Panc1 (cell line): ENCODE measurements at regions not wholly inside any gene's neighbourhood (a gene's known extent, or its start where the extent isn't known, plus 50 kb on each side); places are given as distances from the start of the nearest gene placed in this dataset.
"Not testable (repeated sequence)": the region's sequence is repeated elsewhere in the genome, so short reads cannot be mapped to it uniquely, and the experiment has no call there.

ENCODE experiments used
- ATAC-seq: fragments of 200-7000 bp; cut with Tn5 transposase; 2 replicates; pipeline ENCODE4 v1.9.1; 2020; ENCODE audit warnings: mild to moderate bottlenecking, moderate library complexity
- BruUV-seq: library from RNA; stranded (reverse); fragments of 400-500 nt; replicated peaks from 2 replicates; lab custom pipeline; 2021; lab: Mats Ljungman, UMichigan
- CTCF ChIA-PET: fragments of 300-600 bp; sonication (Branson Sonifier 250); formaldehyde crosslinking; loops from one replicate; lab custom pipeline; 2022; ENCODE audit warnings: antibody characterized with exemption; lab: Charles Lee
- POLR2A ChIA-PET: fragments of 300-600 bp; sonication (Branson Sonifier 250); formaldehyde crosslinking; loops from one replicate; lab custom pipeline; 2022; ENCODE audit warnings: antibody characterized with exemption; lab: Charles Lee
- DNase-seq: peaks from one replicate; pipeline ENCODE4 v3.0.0-alpha.2; 2010; ENCODE audit warnings: low read depth, low spot score
- H3K27ac ChIP-seq: 2 replicates; pipeline ENCODE4 v1.5.1; 2011; ENCODE audit warnings: mild to moderate bottlenecking, low read length, inconsistent platforms
- H3K27me3 ChIP-seq: fragments of 200-500 bp; sonication (Bioruptor generic); 2 replicates; pipeline ENCODE4 v1.6.0; 2014; ENCODE audit warnings: low read length, inconsistent platforms; ENCODE audit not compliant: control insufficient read depth, insufficient read depth
- H3K36me3 ChIP-seq: fragments of 200-500 bp; sonication (Bioruptor generic); 2 replicates; pipeline ENCODE4 v1.5.1; 2014; ENCODE audit warnings: inconsistent platforms, mild to moderate bottlenecking, low read length, moderate library complexity; ENCODE audit not compliant: control insufficient read depth, insufficient read depth
- H3K4me1 ChIP-seq: 2 replicates; pipeline ENCODE4 v1.5.1; 2011; ENCODE audit warnings: inconsistent platforms, mild to moderate bottlenecking, low read length, moderate library complexity; ENCODE audit not compliant: control insufficient read depth, insufficient read depth
- H3K4me3 ChIP-seq, 2 experiments: 2 replicates each; pipeline ENCODE4 v1.5.1; 2011 to 2012; ENCODE audit warnings: low read depth in 2 of 2, low read length in 2 of 2, mild to moderate bottlenecking in 2 of 2, inconsistent platforms in 1 of 2, moderate library complexity in 1 of 2
- H3K9me3 ChIP-seq: fragments of 200-500 bp; sonication (Bioruptor generic); 2 replicates; pipeline ENCODE4 v1.5.1; 2014; ENCODE audit warnings: low read depth, mild to moderate bottlenecking, inconsistent platforms, low read length, moderate library complexity; ENCODE audit not compliant: control insufficient read depth, insufficient read depth
- CTCF ChIP-seq: fragments of 450-650 bp; IDR thresholded peaks from 2 replicates; pipeline ENCODE4 v1.5.1; 2017; ENCODE audit warnings: mild to moderate bottlenecking
- POLR2AphosphoS5 ChIP-seq: IDR thresholded peaks from 2 replicates; pipeline ENCODE4 v1.6.1; 2012; ENCODE audit warnings: mild to moderate bottlenecking, low read depth, low read length, moderate library complexity
- REST ChIP-seq, 2 experiments: IDR thresholded peaks; 2 replicates each; pipeline ENCODE4 v1.6.1; 2011 to 2012; ENCODE audit warnings: low read depth in 2 of 2, control low read depth in 1 of 2, low read length in 1 of 2, mild to moderate bottlenecking in 1 of 2, moderate library complexity in 1 of 2; ENCODE audit not compliant: insufficient read depth in 1 of 2
- SIN3A ChIP-seq: IDR thresholded peaks from 2 replicates; pipeline ENCODE4 v1.6.1; 2012; ENCODE audit warnings: low read depth, mild to moderate bottlenecking, low read length, moderate library complexity, borderline replicate concordance; ENCODE audit not compliant: insufficient read depth
- TCF7L2 ChIP-seq: IDR thresholded peaks from 2 replicates; pipeline ENCODE4 v1.6.1; 2011; ENCODE audit warnings: mild to moderate bottlenecking, low read depth, low read length, inconsistent platforms
- in situ Hi-C: cut with HindIII; loops from 2 replicates; pipeline ENCODE4 v1.10.0; 2016; ENCODE audit warnings: low sequenced_read_pairs, low pct_unique_long_range_greater_than_20kb
- intact Hi-C: fragments of 100-400 bp; cut with micrococcal nuclease; formaldehyde crosslinking; loops from one replicate; pipeline ENCODE4 v1.10.0; 2022; ENCODE audit not compliant: unreplicated experiment

- CTCF ChIA-PET, result no interaction called here
- TF ChIP-seq POLR2AphosphoS5 (no peak), SIN3A (no peak), REST (IDR thresholded peaks at IDR 0.05; ENCODE audit: insufficient read depth in 1 of 2, low read depth in 2 of 2, low read length in 1 of 2) (no peak), TCF7L2 (no peak), CTCF (no peak)
- no peaks in the 10 kb centered on the region for H3K36me3 ChIP-seq
These were observed 86.7 kb downstream of the ALG10 start for GRCh38 chr12:34108967-34109366.

GRCh38 chr12:34109390-34109789 lies 87.1 kb downstream of the ALG10 start:
- Histone ChIP-seq H3K27me3 (no peaks in the 10 kb centered on the region), H3K9me3 (no peaks in the 10 kb centered on the region), H3K4me1 (no peaks in the 10 kb centered on the region), H3K4me3 (no peak overlapping the region), H3K27ac (no peak overlapping the region), H3K36me3 (no peaks in the 10 kb centered on the region)
- DNase-seq (no peak), ATAC-seq (no peak)
- ChIA-PET POLR2A (no interaction called here), CTCF (no interaction called here)
- BruUV-seq, result no TSS peak
- no peak for TF ChIP-seq CTCF
- no peak for TF ChIP-seq SIN3A
- TF ChIP-seq TCF7L2, result no peak
- no peak for TF ChIP-seq REST (IDR thresholded peaks at IDR 0.05; ENCODE audit: insufficient read depth in 1 of 2, low read depth in 2 of 2, low read length in 1 of 2)
- TF ChIP-seq POLR2AphosphoS5, result no peak
- in situ Hi-C loops, result no loop called here
- intact Hi-C loops, result no loop called here

More at GRCh38 chr12:34108967-34109366, 86.7 kb downstream of the ALG10 start:
- DNase-seq (no peak), ATAC-seq (no peak)
- Histone ChIP-seq H3K9me3 (no peaks in the 10 kb centered on the region), H3K4me3 (no peak overlapping the region), H3K4me1 (no peaks in the 10 kb centered on the region), H3K27me3 (no peaks in the 10 kb centered on the region), H3K27ac (no peak overlapping the region)
- BruUV-seq, result no TSS peak
- in situ Hi-C loops, result no loop called here
- POLR2A ChIA-PET, result no interaction called here
- intact Hi-C loops, result no loop called here

GRCh38 chr12:34109909-34110531 lies 87.7 kb downstream of the ALG10 start:
- H3K4me1 ChIP-seq, in situ Hi-C loops, H3K27ac ChIP-seq, POLR2A ChIA-PET, DNase-seq, intact Hi-C loops, H3K9me3 ChIP-seq, H3K4me3 ChIP-seq, BruUV-seq, ATAC-seq, CTCF ChIA-PET, H3K36me3 ChIP-seq, H3K27me3 ChIP-seq: not testable (repeated sequence)
